ENCODE measurements at regions not wholly inside any gene's neighbourhood (a gene's known extent, or its start where the extent isn't known, plus 50 kb on each side); places are given as distances from the start of the nearest gene placed in this dataset.

GRCh38 chr6:88263591-88263990 lies 97.4 kb upstream of the CNR1 start (continued):
- TF ChIP-seq NFYC (CRISPR knock-in tag; IDR thresholded peaks at IDR 0.05) (no peak), ZNF33A (CRISPR knock-in tag; IDR thresholded peaks at IDR 0.05; ENCODE audit: borderline replicate concordance) (no peak), MZF1 (CRISPR knock-in tag; IDR thresholded peaks at IDR 0.05; ENCODE audit: borderline replicate concordance) (no peak), SIX1 (CRISPR knock-in tag; IDR thresholded peaks at IDR 0.05; ENCODE audit: borderline replicate concordance) (no peak), ERF (CRISPR knock-in tag; IDR thresholded peaks at IDR 0.05) (no peak), CENPT (CRISPR knock-in tag; IDR thresholded peaks at IDR 0.05; ENCODE audit: low read depth) (no peak), ZNF572 (CRISPR knock-in tag; IDR thresholded peaks at IDR 0.05) (no peak), POLR2AphosphoS5 (IDR thresholded peaks at IDR 0.05; ENCODE audit: low read depth, low read length) (no peak), ZNF564 (CRISPR knock-in tag; IDR thresholded peaks at IDR 0.05) (no peak), KIAA2018 (CRISPR knock-in tag; IDR thresholded peaks at IDR 0.05; ENCODE audit: borderline replicate concordance) (no peak), ZBTB49 (CRISPR knock-in tag; IDR thresholded peaks at IDR 0.05; ENCODE audit: borderline replicate concordance) (no peak), ZNF569 (CRISPR knock-in tag; IDR thresholded peaks at IDR 0.05; ENCODE audit: borderline replicate concordance) (no peak)
- TF ChIP-seq, protein P1, sequence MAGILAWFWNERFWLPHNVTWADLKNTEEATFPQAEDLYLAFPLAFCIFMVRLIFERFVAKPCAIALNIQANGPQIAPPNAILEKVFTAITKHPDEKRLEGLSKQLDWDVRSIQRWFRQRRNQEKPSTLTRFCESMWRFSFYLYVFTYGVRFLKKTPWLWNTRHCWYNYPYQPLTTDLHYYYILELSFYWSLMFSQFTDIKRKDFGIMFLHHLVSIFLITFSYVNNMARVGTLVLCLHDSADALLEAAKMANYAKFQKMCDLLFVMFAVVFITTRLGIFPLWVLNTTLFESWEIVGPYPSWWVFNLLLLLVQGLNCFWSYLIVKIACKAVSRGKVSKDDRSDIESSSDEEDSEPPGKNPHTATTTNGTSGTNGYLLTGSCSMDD (CRISPR knock-in tag; IDR thresholded peaks at IDR 0.05) = no peak
- TF ChIP-seq, protein P2, sequence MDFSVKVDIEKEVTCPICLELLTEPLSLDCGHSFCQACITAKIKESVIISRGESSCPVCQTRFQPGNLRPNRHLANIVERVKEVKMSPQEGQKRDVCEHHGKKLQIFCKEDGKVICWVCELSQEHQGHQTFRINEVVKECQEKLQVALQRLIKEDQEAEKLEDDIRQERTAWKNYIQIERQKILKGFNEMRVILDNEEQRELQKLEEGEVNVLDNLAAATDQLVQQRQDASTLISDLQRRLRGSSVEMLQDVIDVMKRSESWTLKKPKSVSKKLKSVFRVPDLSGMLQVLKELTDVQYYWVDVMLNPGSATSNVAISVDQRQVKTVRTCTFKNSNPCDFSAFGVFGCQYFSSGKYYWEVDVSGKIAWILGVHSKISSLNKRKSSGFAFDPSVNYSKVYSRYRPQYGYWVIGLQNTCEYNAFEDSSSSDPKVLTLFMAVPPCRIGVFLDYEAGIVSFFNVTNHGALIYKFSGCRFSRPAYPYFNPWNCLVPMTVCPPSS (IDR thresholded peaks at IDR 0.05) = no peak
